NCI-H510A treated with DMSO at 0.1 percent for 48 hours (cell line): ENCODE measurements at regions not wholly inside any gene's neighbourhood (a gene's known extent, or its start where the extent isn't known, plus 50 kb on each side); places are given as distances from the start of the nearest gene placed in this dataset.
"Not testable (repeated sequence)": the region's sequence is repeated elsewhere in the genome, so short reads cannot be mapped to it uniquely, and the experiment has no call there.

ENCODE experiments used
- DNase-seq: peaks from one replicate; lab custom pipeline; 2025; lab: John Stamatoyannopoulos, UW

DNA sequence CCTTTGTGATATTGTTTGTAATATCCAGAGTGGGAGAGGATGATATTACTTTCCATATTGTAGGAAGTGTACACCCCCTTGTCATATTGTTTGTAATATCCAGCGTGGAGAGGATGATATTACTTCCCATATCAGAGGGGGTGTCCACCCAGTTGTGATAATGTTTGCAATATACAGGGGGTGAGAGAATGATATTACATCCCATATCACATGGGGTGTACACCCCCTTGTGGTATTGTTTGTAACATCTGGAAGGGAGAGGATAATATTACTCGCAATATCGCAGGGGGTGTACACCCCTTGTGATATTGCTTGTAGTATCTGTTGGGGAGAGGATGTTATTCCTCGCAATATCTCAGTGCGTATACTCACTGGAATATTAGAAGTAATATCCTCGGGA lies 61.5 kb downstream of the PRSS23 start:
- DNase-seq, result no peak

DNA sequence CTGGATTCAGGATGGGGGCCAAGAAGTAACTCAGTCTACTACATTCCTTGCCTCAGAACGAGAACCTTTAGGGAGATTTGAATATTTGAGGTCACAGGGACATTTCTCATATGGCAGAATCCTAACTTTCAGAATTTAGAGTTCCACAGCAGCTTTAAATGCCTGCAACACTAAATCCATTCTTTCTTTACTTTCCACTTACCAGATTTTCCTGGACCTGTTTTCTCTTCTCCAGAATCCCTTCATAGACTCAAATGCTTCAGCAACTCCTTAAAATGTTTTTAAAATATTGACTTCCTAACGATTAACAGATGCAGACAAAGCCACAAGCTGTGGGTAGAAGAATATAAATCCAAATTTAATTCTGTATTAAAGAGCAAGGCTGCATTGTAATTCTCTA lies 63.1 kb downstream of the PRSS23 start:
- DNase-seq, result no peak

DNA sequence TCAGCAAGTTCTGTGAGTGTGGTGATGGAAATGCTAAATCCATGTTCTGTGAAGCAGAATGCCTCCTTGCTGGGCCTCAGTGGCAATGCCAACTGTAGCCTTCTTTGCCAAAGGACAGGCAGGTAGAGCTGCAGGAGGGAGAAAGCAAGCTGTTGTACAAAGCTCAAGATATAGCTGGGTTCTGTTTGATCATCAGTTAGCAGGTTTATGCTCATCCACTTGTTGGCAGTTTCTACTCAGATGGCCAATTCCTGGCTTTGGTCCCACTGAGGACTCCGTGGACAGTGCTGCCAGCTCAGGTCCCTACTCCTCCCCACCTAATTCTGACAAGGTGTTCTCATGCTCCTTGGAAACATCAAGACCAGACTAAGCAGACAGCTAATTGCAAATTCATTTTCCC lies 65.1 kb downstream of the PRSS23 start:
- no peak for DNase-seq

DNA sequence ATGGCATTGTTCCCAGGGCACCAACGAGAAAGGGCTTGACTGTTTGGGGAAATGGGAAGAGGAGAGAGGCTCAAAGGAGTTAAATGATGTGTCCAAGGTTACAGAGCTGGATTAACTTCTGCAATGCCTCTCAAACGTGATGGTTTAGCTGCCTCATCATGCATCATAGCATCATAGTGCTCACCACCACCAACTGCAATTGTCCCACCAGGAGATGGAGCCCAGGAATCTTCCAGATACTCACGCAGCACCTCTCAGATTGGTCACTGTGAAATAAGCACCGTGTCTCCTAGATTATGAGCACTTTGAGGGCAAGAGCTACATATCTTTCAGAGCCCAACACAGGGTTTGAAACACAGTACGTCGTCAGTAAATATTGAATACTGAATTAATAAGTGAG lies 69.2 kb downstream of the PRSS23 start:
- no peak for DNase-seq

DNA sequence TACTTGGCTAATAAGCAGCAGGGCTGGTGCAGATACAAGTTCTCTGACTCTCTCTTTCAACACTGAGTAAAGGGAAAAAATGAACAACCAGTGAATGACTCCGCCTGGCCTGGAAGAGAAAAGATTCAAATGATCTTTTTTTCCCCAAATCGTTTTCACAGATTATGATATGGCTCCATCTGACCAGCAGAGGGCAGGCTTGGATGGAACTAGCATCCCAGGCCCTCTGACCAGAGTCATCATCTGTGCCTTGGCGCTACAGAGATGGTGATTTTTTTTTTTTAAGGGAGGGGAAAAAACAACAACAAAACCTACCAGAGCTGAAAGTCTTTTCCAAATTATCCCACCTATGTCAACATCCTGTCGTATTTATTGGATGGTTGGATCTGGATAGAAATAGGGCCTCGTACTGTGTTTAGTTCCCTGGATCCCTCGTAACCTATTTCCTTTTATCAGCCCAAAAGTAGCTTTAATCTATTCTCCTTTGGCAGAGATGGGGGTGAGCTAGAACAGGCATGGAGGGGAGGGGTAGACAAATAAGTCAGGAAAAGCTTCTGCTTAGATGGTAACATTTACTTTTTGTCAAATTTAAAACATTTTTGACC lies 69.7 kb downstream of the PRSS23 start:
- peak; percentile 28 for DNase-seq

DNA sequence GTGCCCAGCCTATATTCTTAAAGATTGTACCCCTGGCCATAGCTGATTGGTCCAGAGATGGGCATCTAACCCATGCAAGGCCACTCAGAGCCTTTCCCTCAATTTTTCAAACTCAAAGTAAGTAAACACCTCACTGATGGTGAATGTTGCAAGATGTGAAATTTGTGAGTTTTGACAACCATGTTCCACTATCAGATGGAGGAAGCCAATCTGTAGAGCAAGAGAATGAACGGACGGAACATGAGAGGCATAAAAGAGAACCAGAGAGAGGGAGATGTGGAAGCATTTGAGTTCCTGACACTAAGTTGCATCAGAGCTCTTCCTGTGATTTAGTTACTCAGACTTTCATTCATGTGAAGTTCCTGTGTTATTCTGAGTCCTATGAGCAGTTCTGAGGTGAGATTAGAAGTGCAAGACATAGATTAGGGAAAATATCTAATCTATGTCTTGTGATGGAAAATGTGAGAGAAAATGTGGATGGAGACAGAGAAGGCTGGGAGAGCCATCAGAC lies 73.3 kb downstream of the PRSS23 start:
- DNase-seq, result no peak

DNA sequence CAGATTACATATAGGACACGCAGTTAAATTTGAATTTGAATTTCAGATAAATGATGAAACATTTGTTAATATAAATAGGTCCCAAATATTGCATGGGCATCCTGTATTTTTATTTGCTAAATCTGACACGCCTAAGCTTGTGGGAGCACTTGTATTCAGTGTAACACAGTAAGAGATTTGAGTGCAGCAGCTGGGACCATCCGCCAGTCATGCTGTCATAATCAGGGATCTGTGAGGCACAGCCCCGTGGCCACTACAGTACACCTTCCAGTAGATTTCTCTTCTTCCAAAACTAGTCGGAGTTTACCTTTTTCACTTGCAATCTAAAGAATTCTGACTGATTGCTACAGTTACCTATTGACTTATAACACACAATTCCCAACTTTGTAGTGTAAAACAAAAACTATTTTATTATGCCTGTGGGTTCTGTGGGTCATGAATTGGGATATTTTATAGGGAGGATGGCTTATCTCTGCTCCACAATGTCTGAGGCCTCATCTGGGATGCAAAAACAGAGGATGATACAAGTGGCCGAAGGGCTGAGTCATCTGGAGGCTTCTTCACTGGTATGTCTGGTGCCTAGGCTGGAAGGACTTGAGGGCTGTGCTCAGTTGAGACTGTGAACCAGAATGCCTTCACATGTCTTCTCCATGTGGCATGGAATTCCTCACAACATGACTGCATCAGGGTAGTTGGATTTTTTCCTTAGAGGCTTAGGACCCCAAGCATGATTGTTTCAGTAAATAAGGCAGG lies 74.1 kb downstream of the PRSS23 start:
- no peak for DNase-seq

DNA sequence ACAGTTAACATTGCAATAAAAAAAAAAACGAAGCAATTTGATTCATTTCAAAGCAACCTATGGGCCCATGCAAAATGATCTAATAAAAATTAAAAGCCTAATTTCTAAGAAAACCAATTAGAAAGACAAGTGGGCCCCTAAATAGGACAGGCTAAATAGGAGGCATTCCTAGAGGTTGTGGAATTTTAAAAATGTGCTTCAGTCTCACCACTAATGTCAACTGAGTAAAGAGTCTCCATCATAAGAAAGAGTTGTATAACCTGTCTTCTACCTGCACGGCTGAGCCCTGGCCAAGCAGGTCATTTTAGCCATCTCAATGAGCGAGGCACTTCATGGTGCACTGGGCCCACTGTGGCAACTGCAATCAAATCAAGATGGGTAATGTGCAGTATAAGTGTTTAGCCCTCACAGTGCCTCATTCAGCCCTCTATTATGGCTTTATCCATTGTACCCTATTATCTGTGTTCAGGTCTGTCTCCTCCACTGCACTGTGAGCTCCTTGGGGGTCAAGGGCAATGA lies 76.4 kb downstream of the PRSS23 start:
- DNase-seq, result no peak

DNA sequence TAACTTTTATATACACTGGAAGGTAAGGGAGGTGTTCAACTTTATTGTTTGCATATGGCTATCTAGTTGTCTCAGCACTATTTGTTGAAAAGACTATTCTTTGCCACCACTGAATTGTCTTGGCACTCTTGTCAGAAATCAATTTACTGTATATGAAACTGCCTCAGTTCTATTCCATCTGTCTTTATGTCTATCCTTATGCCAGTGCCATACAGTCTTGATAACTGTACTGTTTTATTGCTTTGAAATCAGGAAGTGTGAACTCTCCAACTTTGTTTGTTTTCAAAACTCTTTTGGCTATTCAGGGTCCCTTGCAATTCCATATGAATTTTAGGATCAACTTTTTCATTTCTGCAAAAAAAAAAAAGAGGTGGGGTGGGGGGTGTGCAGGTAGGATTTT lies 77.2 kb downstream of the PRSS23 start:
- no peak for DNase-seq

DNA sequence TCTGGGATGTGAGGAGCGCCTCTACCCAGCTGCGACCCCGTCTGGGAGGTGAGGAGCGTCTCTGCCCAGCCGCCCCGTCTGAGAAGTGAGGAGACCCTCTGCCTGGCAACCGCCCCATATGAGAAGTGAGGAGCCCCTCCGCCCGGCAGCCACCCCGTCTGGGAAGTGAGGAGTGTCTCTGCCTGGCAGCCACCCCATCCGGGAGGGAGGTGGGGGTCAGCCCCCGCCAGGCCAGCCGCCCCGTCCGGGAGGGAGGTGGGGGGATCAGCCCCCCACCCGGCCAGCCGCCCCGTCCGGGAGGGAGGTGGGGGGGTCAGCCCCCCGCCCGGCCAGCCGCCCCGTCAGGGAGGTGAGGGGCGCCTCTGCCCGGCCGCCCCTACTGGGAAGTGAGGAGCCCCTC lies 76.0 kb downstream of the FZD4 start:
- not testable (repeated sequence) for DNase-seq

DNA sequence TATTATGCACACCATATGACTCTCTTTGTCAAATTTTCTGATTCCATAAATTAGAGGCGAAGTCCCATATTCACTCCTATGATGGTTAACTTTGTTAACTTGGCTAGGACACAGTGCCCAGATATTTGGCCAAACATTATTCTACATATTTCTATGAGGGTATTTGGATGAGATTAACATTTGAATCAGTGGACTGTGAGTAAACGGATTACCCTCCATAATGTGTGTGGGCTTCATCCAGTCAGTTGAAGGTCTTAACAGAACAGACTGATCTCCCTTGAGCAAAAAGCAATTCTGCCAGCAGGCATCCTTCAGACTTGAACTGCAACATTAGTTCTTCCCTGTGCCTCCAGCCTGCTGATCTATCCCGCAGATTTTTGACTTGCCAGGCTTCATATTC lies 69.9 kb downstream of the FZD4 start:
- DNase-seq, result no peak

DNA sequence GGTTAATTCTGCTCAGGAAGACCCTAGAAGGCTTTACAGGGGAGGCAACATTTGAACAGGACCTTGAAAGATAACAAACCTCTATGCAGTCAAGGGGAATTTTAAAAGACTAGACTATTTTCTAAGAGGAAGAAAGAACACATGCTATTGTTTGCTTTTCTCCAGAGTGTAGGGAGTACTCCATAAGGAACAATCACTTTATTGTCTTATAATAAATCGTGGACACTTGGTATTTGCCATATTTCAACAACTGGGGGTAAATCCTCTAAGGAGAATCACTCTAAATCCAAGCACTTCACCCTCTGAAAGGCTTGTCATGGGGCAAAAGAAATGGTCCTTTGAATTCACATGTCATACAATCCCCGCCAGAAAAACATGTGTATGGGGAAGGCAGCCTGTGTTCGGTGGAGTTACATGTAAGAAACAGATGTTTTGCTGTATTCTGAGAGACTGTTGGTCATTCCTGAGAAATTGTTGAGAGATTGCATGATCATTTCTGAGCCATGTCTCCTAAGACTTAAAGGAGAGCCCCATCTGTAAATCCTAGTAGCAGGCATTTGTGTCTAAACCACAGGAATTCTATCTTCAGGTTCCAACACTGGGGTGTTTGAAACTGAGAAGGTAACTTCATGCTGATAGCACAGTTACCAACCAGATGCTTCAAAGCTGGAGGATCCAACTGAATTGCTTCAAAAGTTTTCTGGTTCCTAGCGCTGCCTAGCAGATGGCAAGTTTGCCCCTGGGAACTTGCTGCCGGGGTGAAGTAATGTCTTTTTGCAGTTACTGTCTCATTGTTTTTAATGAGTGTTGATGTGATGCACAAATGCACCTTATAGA lies 66.8 kb downstream of the FZD4 start:
- DNase-seq, result no peak

DNA sequence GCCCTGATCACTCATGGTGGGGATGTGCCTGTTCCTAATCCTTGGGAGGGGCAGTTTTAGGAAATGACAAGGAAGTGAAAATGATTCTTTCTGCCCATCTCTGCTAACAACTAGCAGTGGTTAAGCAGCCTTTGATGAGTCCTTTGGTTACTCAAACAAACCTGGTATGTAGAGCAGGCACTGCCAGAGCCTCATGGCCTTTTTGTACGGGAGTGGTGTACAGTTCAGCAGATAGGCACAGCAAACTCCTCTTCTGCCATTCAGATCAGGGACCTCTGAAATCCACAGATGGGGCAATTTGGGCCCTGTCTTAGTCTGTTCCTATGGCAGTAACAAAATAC lies 66.2 kb downstream of the FZD4 start:
- no peak for DNase-seq

DNA sequence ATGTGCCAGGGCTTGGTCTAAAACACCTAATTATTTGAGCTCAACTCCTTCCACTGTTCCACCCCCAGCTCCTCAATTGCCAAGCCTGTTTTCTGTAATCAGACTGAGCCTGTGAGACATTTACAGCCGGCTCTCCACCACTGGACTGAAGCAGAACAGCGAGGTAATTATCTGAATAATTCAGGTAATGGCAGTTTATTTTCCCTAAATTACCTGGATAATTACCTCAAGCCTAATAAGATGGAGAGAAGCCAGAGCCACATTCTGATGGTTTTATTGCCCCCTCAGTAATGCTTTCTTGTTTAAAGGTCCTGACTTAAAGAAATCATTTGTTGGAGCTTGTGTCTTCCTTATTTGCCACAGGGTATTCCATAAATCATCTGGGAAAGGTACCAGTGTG lies 64.2 kb downstream of the FZD4 start:
- no peak for DNase-seq

DNA sequence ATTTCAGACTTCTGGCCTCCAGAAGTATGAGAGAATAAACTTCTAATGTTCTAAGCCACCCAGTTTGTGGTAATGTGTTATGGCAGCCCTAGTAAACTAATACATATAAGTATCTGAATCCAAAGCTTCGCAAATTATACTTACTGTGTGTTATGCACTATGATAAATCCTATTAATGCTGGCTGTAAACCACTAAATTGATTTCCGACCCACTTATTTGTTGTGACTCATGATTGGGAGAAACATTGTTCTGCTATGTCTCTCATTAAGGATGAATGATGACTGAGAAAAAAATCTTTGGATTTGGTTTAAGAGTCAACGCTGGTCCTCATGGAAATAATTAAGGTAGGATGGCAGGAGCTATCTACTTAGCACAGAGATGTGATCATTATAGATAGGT lies 62.0 kb downstream of the FZD4 start:
- no peak for DNase-seq
